ENCODE measurements at regions not wholly inside any gene's neighbourhood (a gene's known extent, or its start where the extent isn't known, plus 50 kb on each side); places are given as distances from the start of the nearest gene placed in this dataset.

- H3K4me3 ChIP-seq = no peak overlapping the region
- H3K4me1 ChIP-seq (ENCODE audit: insufficient read depth) = no peaks in the 10 kb centered on the region
- no peak for DNase-seq
- H3K9me3 ChIP-seq = no peaks in the 10 kb centered on the region
- H3K36me3 ChIP-seq = no peaks in the 10 kb centered on the region
- intact Hi-C loops (cut with DNase I) = no loop called here
- H3K27me3 ChIP-seq = no peaks in the 10 kb centered on the region
- H3K27ac ChIP-seq = no peak overlapping the region
- TF ChIP-seq EP300 (IDR thresholded peaks at IDR 0.05) (peak; percentile 44), POLR2A (IDR thresholded peaks at IDR 0.05) (no peak)
Measured at GRCh38 chr16:72291531-72291981, 119.6 kb upstream of the PMFBP1 start.

- intact Hi-C loops (cut with DNase I) = no loop called here
- TF ChIP-seq CTCF (IDR thresholded peaks at IDR 0.05) = no peak
- no peak for TF ChIP-seq POLR2A (IDR thresholded peaks at IDR 0.05)
- no peak for TF ChIP-seq EP300 (IDR thresholded peaks at IDR 0.05)
- no peak overlapping the region for H3K4me3 ChIP-seq
- 69 to 82% (median 71%) methylated on average over 3 of the region's 3 CpGs for WGBS, 3 donors
- DNase-seq = no peak
- no peaks in the 10 kb centered on the region for H3K27me3 ChIP-seq
- no peaks in the 10 kb centered on the region for H3K4me1 ChIP-seq (ENCODE audit: insufficient read depth)
- no peaks in the 10 kb centered on the region for H3K9me3 ChIP-seq
- H3K27ac ChIP-seq = no peak overlapping the region
- H3K36me3 ChIP-seq = no peaks in the 10 kb centered on the region
Measured at GRCh38 chr16:72291121-72291520, 119.2 kb upstream of the PMFBP1 start.

GRCh38 chr16:72287649-72288048 lies 115.7 kb upstream of the PMFBP1 start:
- Histone ChIP-seq H3K27me3 (no peaks in the 10 kb centered on the region), H3K4me3 (no peak overlapping the region), H3K9me3 (no peaks in the 10 kb centered on the region), H3K27ac (no peak overlapping the region), H3K36me3 (no peaks in the 10 kb centered on the region), H3K4me1 (ENCODE audit: insufficient read depth) (no peaks in the 10 kb centered on the region)
- DNase-seq = no peak
- TF ChIP-seq EP300 (IDR thresholded peaks at IDR 0.05) (no peak), CTCF (IDR thresholded peaks at IDR 0.05) (no peak), POLR2A (IDR thresholded peaks at IDR 0.05) (no peak)
- intact Hi-C loops (cut with DNase I) = no loop called here

GRCh38 chr16:72286936-72287620 lies 115.1 kb upstream of the PMFBP1 start:
- 92 to 98% (median 98%) methylated on average over 3 of the region's 3 CpGs for WGBS, 3 donors
- Histone ChIP-seq H3K27ac (no peak overlapping the region), H3K36me3 (no peaks in the 10 kb centered on the region), H3K9me3 (no peaks in the 10 kb centered on the region), H3K27me3 (no peaks in the 10 kb centered on the region), H3K4me3 (no peak overlapping the region), H3K4me1 (ENCODE audit: insufficient read depth) (no peaks in the 10 kb centered on the region)
- intact Hi-C loops (cut with DNase I) = no loop called here
- TF ChIP-seq POLR2A (IDR thresholded peaks at IDR 0.05) = no peak
- no peak for TF ChIP-seq EP300 (IDR thresholded peaks at IDR 0.05)
- no peak for TF ChIP-seq CTCF (IDR thresholded peaks at IDR 0.05)
- no peak for DNase-seq

- Histone ChIP-seq H3K4me3 (no peak overlapping the region), H3K27ac (no peak overlapping the region), H3K36me3 (no peaks in the 10 kb centered on the region), H3K27me3 (no peaks in the 10 kb centered on the region), H3K9me3 (no peaks in the 10 kb centered on the region), H3K4me1 (ENCODE audit: insufficient read depth) (no peaks in the 10 kb centered on the region)
- DNase-seq = no peak
- WGBS, 3 donors = 92 to 98% (median 95%) methylated on average over 6 of the region's 6 CpGs
- TF ChIP-seq EP300 (IDR thresholded peaks at IDR 0.05) (no peak), POLR2A (IDR thresholded peaks at IDR 0.05) (no peak), CTCF (IDR thresholded peaks at IDR 0.05) (no peak)
- intact Hi-C loops (cut with DNase I) = no loop called here
Measured at GRCh38 chr16:72285728-72286127, 113.8 kb upstream of the PMFBP1 start.
